ENCODE measurements at regions not wholly inside any gene's neighbourhood (a gene's known extent, or its start where the extent isn't known, plus 50 kb on each side); places are given as distances from the start of the nearest gene placed in this dataset.

DNA sequence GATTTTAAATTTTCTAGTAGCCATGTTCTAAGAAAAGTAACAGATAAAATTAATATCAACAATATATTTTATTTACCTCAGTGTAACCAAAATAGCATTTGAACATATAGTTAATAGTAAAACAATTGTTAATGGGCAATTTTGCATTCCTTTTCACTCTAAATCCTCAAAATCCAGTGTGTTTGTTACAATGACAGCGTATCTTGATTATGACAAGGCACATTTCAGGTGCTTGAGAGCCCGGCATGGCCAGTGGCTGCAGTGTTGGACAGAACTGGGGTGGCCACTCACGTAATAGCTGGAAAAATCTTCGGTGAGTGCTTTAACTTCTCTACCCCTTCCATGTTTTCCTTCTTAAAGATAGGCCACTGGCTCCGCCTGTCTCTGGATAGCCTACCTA, 248.0 kb upstream of the RREB1 start:
- no peak for TF ChIP-seq POLR2A (IDR thresholded peaks at IDR 0.05; ENCODE audit: low read length)
- TF ChIP-seq GATA1 (IDR thresholded peaks at IDR 0.05; ENCODE audit: low read depth, low read length): no peak
